ENCODE measurements at regions not wholly inside any gene's neighbourhood (a gene's known extent, or its start where the extent isn't known, plus 50 kb on each side); places are given as distances from the start of the nearest gene placed in this dataset.
A peak's percentile ranks its signal among the peaks of the same experiment; 100 is the strongest.

- no peak overlapping the region for H3K4me3 ChIP-seq (ENCODE audit: control insufficient read depth, low read depth, low read length)
- TF ChIP-seq CTCF (conservative IDR thresholded peaks at IDR 0.05; ENCODE audit: control insufficient read depth, insufficient read depth, low read depth, low read length), result no peak
- DNase-seq (ENCODE audit: low read depth), result no peak
Observed at GRCh38 chr4:27387711-27388110, 527.1 kb downstream of the STIM2 start.

GRCh38 chr4:27397886-27398285 is 537.2 kb downstream of the STIM2 start:
- DNase-seq (ENCODE audit: low read depth), result peak; percentile 95
- no peak for TF ChIP-seq CTCF (conservative IDR thresholded peaks at IDR 0.05; ENCODE audit: control insufficient read depth, insufficient read depth, low read depth, low read length)
- no peak overlapping the region for H3K4me3 ChIP-seq (ENCODE audit: control insufficient read depth, low read depth, low read length)

GRCh38 chr4:27398631-27399310 is 538.1 kb downstream of the STIM2 start:
- no peak for TF ChIP-seq CTCF (conservative IDR thresholded peaks at IDR 0.05; ENCODE audit: control insufficient read depth, insufficient read depth, low read depth, low read length)
- DNase-seq (ENCODE audit: low read depth), result peak; percentile 30
- no peak overlapping the region for H3K4me3 ChIP-seq (ENCODE audit: control insufficient read depth, low read depth, low read length)

- H3K4me3 ChIP-seq (ENCODE audit: control insufficient read depth, low read depth, low read length), result no peak overlapping the region
- no peak for DNase-seq (ENCODE audit: low read depth)
- no peak for TF ChIP-seq CTCF (conservative IDR thresholded peaks at IDR 0.05; ENCODE audit: control insufficient read depth, insufficient read depth, low read depth, low read length)
Observed at GRCh38 chr4:27407616-27408015, 547.0 kb downstream of the STIM2 start.

GRCh38 chr4:27412613-27413012 is 552.0 kb downstream of the STIM2 start:
- no peak for DNase-seq (ENCODE audit: low read depth)
- no peak overlapping the region for H3K4me3 ChIP-seq (ENCODE audit: control insufficient read depth, low read depth, low read length)
- TF ChIP-seq CTCF (conservative IDR thresholded peaks at IDR 0.05; ENCODE audit: control insufficient read depth, insufficient read depth, low read depth, low read length), result no peak

- H3K4me3 ChIP-seq (ENCODE audit: control insufficient read depth, low read depth, low read length), result no peak overlapping the region
- DNase-seq (ENCODE audit: low read depth), result no peak
- TF ChIP-seq CTCF (conservative IDR thresholded peaks at IDR 0.05; ENCODE audit: control insufficient read depth, insufficient read depth, low read depth, low read length), result no peak
Observed at GRCh38 chr4:27414887-27415731, 554.5 kb downstream of the STIM2 start.

Data from fibroblast of mammary gland (primary cell).